ENCODE measurements at regions not wholly inside any gene's neighbourhood (a gene's known extent, or its start where the extent isn't known, plus 50 kb on each side); places are given as distances from the start of the nearest gene placed in this dataset.
A peak's percentile ranks its signal among the peaks of the same experiment; 100 is the strongest.

GRCh38 chr14:54048736-54049135 is 92.1 kb upstream of the BMP4 start:
- Histone ChIP-seq H3K4me3 (ENCODE audit: low read length) (no peak overlapping the region), H3K4me1 (ENCODE audit: control insufficient read depth, insufficient read depth, low read length) (no peaks in the 10 kb centered on the region), H3K27me3 (replicated peaks; ENCODE audit: control insufficient read depth, insufficient read depth, low read length) (peaks cover 11% of the 10 kb centered on the region), H3K9ac (ENCODE audit: low read length) (no peak overlapping the region), H3K9me3 (ENCODE audit: control insufficient read depth, low read length) (no peaks in the 10 kb centered on the region), H3K36me3 (ENCODE audit: control insufficient read depth, insufficient read depth, low read length, severe bottlenecking) (no peaks in the 10 kb centered on the region)
- no peak for DNase-seq (ENCODE audit: low read depth)

GRCh38 chr14:54050759-54051158 is 94.1 kb upstream of the BMP4 start:
- no peak for DNase-seq (ENCODE audit: low read depth)

DNA sequence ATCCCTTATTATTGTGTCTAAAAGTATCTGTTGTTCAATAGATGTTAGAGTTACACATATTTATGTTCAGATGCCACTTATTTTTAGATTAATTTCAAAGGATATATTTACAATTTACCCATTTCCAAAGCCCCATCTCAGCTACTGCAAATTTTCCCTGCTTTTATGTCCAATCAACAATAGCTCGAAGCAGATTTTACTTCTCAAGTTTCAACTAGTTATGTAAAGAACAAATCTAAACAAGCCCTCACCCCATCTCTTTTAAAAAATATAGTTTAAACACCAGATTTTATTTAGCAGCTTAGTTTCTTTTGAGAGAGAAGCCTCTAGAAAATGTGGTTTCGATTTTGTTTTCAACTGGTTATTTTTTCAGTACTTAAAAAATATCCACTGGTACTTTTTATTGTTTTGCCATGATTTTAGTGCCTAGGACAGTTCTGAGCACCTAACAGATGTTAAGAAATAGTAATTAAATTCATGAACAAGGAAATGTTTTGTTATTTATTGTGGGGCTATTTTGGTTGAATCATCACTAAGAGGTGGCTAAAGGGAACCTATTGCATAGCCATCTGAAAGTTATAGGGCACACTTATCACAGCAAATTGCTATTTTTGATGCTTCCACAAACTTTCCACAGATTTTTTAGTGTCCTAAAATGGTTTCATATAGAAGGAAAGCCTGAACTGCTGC is 96.2 kb upstream of the BMP4 start:
- no peaks in the 10 kb centered on the region for H3K36me3 ChIP-seq (ENCODE audit: control insufficient read depth, insufficient read depth, low read length, severe bottlenecking)
- H3K9ac ChIP-seq (ENCODE audit: low read length) = no peak overlapping the region
- no peak overlapping the region for H3K4me3 ChIP-seq (ENCODE audit: low read length)
- no peaks in the 10 kb centered on the region for H3K9me3 ChIP-seq (ENCODE audit: control insufficient read depth, low read length)
- peak; percentile 5 for DNase-seq (ENCODE audit: low read depth)
- H3K4me1 ChIP-seq (ENCODE audit: control insufficient read depth, insufficient read depth, low read length) = no peaks in the 10 kb centered on the region
- H3K27me3 ChIP-seq (replicated peaks; ENCODE audit: control insufficient read depth, insufficient read depth, low read length) = no peaks in the 10 kb centered on the region

More at GRCh38 chr14:54050759-54051158, 94.1 kb upstream of the BMP4 start:
- peaks cover 8% of the 10 kb centered on the region for H3K27me3 ChIP-seq (replicated peaks; ENCODE audit: control insufficient read depth, insufficient read depth, low read length)
- H3K9me3 ChIP-seq (ENCODE audit: control insufficient read depth, low read length) = no peaks in the 10 kb centered on the region
- H3K4me1 ChIP-seq (ENCODE audit: control insufficient read depth, insufficient read depth, low read length) = no peaks in the 10 kb centered on the region
- H3K36me3 ChIP-seq (ENCODE audit: control insufficient read depth, insufficient read depth, low read length, severe bottlenecking) = no peaks in the 10 kb centered on the region
- no peak overlapping the region for H3K4me3 ChIP-seq (ENCODE audit: low read length)
- no peak overlapping the region for H3K9ac ChIP-seq (ENCODE audit: low read length)

DNA sequence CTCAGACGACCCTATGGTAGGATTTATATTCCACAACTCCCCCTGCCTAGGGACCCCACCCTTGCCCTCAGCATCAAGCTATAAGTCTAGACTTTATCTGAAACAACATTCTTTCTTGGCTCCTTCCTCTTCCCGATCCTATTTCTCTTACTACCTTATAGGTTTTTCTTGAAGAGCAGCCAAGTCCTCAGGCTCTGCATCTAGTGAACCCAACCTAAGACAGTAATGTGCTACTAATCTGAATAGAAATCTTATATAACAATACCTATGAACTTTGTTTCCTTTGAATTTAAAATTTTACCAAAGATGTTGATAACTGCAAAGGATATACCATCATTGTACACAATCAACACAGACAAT is 96.7 kb upstream of the BMP4 start:
- no peak for DNase-seq (ENCODE audit: low read depth)
- H3K9ac ChIP-seq (ENCODE audit: low read length) = no peak overlapping the region
- no peaks in the 10 kb centered on the region for H3K4me1 ChIP-seq (ENCODE audit: control insufficient read depth, insufficient read depth, low read length)
- H3K9me3 ChIP-seq (ENCODE audit: control insufficient read depth, low read length) = no peaks in the 10 kb centered on the region
- H3K4me3 ChIP-seq (ENCODE audit: low read length) = no peak overlapping the region
- no peaks in the 10 kb centered on the region for H3K36me3 ChIP-seq (ENCODE audit: control insufficient read depth, insufficient read depth, low read length, severe bottlenecking)
- H3K27me3 ChIP-seq (replicated peaks; ENCODE audit: control insufficient read depth, insufficient read depth, low read length) = no peaks in the 10 kb centered on the region

DNA sequence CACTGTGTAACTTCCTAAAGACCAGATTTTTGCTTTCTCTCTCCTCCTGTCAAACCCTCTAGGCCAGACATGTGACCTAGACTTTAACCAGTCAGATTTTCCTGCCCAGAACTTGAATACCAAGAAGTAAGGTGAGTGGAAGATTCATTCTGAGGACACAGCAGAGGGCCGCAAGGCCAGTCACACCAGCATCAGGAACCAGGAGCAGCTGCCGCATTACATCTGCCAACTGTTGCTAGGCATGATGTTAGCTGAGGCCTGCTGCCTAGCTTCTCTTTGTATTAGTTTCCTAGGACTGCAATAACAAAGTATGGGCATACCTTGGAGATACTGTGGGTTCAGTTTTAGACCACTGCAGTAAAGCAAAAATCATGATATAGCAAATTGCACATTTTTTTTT is 101.9 kb upstream of the BMP4 start:
- Histone ChIP-seq H3K9ac (ENCODE audit: low read length) (no peak overlapping the region), H3K4me3 (ENCODE audit: low read length) (no peak overlapping the region), H3K9me3 (ENCODE audit: control insufficient read depth, low read length) (no peaks in the 10 kb centered on the region), H3K27me3 (replicated peaks; ENCODE audit: control insufficient read depth, insufficient read depth, low read length) (no peaks in the 10 kb centered on the region), H3K36me3 (ENCODE audit: control insufficient read depth, insufficient read depth, low read length, severe bottlenecking) (no peaks in the 10 kb centered on the region), H3K4me1 (ENCODE audit: control insufficient read depth, insufficient read depth, low read length) (no peaks in the 10 kb centered on the region)
- DNase-seq (ENCODE audit: low read depth) = no peak

DNA sequence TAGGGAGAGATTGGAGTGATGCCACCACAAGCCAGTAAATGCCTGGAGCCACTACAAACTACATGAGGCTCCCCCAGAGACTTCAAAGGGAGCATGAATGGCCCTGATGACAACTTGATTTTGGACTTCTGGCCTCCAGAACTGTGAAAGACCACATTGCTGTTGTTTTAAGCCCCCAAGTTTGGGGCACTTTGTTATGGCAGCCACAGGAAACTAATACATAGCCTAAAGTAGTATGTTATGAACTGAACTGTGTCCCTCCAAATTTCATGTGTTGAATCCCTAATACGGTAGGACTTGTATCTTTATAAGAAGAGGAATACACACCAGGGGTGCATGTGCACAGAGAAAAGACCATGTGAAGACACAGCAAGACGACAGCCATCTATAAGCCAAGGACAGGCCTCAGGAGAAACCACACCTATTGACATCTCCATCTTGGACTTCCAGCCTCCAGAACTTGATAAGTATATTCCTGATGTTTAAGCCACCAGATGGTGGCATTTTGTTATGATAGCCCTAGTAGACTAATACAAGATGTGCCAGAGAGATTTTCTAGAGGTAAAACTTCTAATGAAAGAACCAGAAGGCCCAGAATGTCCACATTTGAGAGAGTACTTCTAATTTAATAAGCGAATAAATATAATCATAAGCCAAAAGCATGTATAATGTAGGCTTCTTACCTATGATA is 127.1 kb upstream of the BMP4 start:
- Histone ChIP-seq H3K4me1 (ENCODE audit: control insufficient read depth, insufficient read depth, low read length) (peaks cover 7% of the 10 kb centered on the region), H3K36me3 (ENCODE audit: control insufficient read depth, insufficient read depth, low read length, severe bottlenecking) (no peaks in the 10 kb centered on the region), H3K9me3 (ENCODE audit: control insufficient read depth, low read length) (no peaks in the 10 kb centered on the region), H3K27me3 (replicated peaks; ENCODE audit: control insufficient read depth, insufficient read depth, low read length) (no peaks in the 10 kb centered on the region), H3K4me3 (ENCODE audit: low read length) (no peak overlapping the region), H3K9ac (ENCODE audit: low read length) (no peak overlapping the region)
- DNase-seq (ENCODE audit: low read depth) = no peak

DNA sequence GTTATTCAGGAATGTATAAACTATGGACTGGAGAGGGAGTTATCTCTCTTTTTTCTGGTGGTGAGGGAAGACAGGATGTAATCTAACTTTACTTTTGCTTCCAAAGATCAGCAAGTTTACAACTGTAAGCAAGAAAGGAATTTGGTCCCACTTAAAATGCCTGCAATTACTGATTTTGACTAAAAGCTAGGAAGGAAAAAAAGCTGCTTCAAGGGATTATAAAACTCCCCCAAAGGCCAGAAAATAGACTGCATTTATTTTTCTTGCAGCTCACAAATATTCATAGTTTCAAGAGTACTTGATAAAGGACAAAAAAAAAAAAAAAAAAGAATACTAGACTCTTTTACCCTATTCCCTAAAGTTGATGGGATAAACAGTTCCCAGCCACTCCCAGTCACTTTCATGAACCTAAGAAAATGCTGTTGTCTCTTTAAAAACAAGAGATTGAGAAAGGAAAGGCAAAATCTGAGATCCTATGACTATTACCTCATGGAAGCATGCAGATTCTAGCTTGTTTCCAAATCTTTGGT is 128.7 kb upstream of the BMP4 start:
- peaks cover 7% of the 10 kb centered on the region for H3K4me1 ChIP-seq (ENCODE audit: control insufficient read depth, insufficient read depth, low read length)
- no peaks in the 10 kb centered on the region for H3K36me3 ChIP-seq (ENCODE audit: control insufficient read depth, insufficient read depth, low read length, severe bottlenecking)
- no peak overlapping the region for H3K4me3 ChIP-seq (ENCODE audit: low read length)
- H3K27me3 ChIP-seq (replicated peaks; ENCODE audit: control insufficient read depth, insufficient read depth, low read length) = no peaks in the 10 kb centered on the region
- peak overlapping the region; percentile 28 for H3K9ac ChIP-seq (ENCODE audit: low read length)
- DNase-seq (ENCODE audit: low read depth) = peak; percentile 45
- H3K9me3 ChIP-seq (ENCODE audit: control insufficient read depth, low read length) = peaks cover 3% of the 10 kb centered on the region

DNA sequence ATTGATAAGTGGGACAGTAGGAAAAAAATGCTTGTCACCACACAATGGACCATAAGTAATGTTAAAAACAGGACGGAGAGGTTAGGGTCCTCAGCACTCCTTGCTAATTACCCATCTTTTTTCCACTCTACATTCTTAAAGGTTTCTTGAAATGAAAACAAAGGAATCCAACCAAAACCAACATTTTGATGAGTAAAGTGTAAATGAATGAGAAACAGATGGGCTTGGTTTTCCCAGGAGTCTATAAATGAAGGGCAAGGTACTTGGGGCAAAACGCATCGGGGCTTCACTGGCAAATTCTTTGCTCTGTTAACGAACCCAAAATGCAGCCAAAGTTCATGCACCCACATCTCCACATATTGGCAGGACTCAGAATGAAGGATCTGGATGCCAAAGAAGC is 129.2 kb upstream of the BMP4 start:
- H3K36me3 ChIP-seq (ENCODE audit: control insufficient read depth, insufficient read depth, low read length, severe bottlenecking) = no peaks in the 10 kb centered on the region
- H3K9me3 ChIP-seq (ENCODE audit: control insufficient read depth, low read length) = peaks cover 6% of the 10 kb centered on the region
- DNase-seq (ENCODE audit: low read depth) = peak; percentile 14
- H3K9ac ChIP-seq (ENCODE audit: low read length) = peak overlapping the region; percentile 5
- no peaks in the 10 kb centered on the region for H3K27me3 ChIP-seq (replicated peaks; ENCODE audit: control insufficient read depth, insufficient read depth, low read length)
- H3K4me3 ChIP-seq (ENCODE audit: low read length) = no peak overlapping the region
- peaks cover 7% of the 10 kb centered on the region for H3K4me1 ChIP-seq (ENCODE audit: control insufficient read depth, insufficient read depth, low read length)

GRCh38 chr14:54086767-54087166 is 130.1 kb upstream of the BMP4 start:
- Histone ChIP-seq H3K9ac (ENCODE audit: low read length) (no peak overlapping the region), H3K9me3 (ENCODE audit: control insufficient read depth, low read length) (peaks cover 15% of the 10 kb centered on the region), H3K27me3 (replicated peaks; ENCODE audit: control insufficient read depth, insufficient read depth, low read length) (no peaks in the 10 kb centered on the region), H3K36me3 (ENCODE audit: control insufficient read depth, insufficient read depth, low read length, severe bottlenecking) (no peaks in the 10 kb centered on the region), H3K4me3 (ENCODE audit: low read length) (no peak overlapping the region), H3K4me1 (ENCODE audit: control insufficient read depth, insufficient read depth, low read length) (peaks cover 7% of the 10 kb centered on the region)
- DNase-seq (ENCODE audit: low read depth) = no peak

DNA sequence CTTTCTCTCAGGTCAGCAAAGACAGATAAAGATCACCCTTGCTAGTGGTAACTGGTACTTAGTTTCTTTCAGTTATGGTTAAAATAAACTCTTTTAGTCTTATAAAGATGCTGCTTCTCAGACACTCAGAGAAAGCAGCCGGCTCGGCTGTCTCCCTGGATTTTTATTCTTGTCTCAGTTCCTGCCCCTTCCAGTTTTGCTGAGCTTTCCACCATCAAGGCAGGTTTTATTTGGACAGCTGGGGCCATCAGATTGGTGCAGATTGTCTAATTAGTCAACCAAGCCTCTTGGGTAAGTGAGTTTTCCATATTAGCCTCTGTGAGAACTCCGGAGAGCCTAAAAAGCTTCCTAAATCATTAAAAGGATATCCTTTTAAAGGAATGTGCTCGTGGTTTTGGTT is 130.8 kb upstream of the BMP4 start:
- no peak overlapping the region for H3K4me3 ChIP-seq (ENCODE audit: low read length)
- DNase-seq (ENCODE audit: low read depth) = no peak
- no peak overlapping the region for H3K9ac ChIP-seq (ENCODE audit: low read length)
- H3K36me3 ChIP-seq (ENCODE audit: control insufficient read depth, insufficient read depth, low read length, severe bottlenecking) = no peaks in the 10 kb centered on the region
- H3K4me1 ChIP-seq (ENCODE audit: control insufficient read depth, insufficient read depth, low read length) = peaks cover 7% of the 10 kb centered on the region
- H3K9me3 ChIP-seq (ENCODE audit: control insufficient read depth, low read length) = peaks cover 18% of the 10 kb centered on the region
- no peaks in the 10 kb centered on the region for H3K27me3 ChIP-seq (replicated peaks; ENCODE audit: control insufficient read depth, insufficient read depth, low read length)

DNA sequence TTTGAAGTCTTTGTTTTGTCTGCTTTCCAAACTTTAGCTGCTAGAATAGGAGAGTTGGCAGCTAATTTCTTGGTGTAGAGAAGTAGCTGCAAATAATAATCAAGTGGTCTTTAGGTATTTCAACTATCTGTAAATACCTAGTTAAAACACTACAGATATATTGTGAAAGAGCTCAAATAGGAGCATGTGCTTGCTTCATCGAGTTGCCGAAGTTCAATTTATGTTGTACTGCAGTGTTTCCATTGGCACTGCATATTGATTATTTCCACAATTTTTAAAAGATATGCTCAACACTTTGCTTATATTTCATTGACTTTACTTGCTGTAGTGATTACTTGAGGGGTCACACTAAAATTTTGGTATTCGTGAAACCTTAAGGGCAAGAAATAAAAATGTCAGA is 131.6 kb upstream of the BMP4 start:
- DNase-seq (ENCODE audit: low read depth) = no peak
- H3K9ac ChIP-seq (ENCODE audit: low read length) = no peak overlapping the region

More for the DNA sequence above, 131.6 kb upstream of the BMP4 start:
- no peak overlapping the region for H3K4me3 ChIP-seq (ENCODE audit: low read length)
- peaks cover 26% of the 10 kb centered on the region for H3K9me3 ChIP-seq (ENCODE audit: control insufficient read depth, low read length)
- no peaks in the 10 kb centered on the region for H3K27me3 ChIP-seq (replicated peaks; ENCODE audit: control insufficient read depth, insufficient read depth, low read length)
- no peaks in the 10 kb centered on the region for H3K36me3 ChIP-seq (ENCODE audit: control insufficient read depth, insufficient read depth, low read length, severe bottlenecking)
- peaks cover 7% of the 10 kb centered on the region for H3K4me1 ChIP-seq (ENCODE audit: control insufficient read depth, insufficient read depth, low read length)
